ENCODE measurements at regions not wholly inside any gene's neighbourhood (a gene's known extent, or its start where the extent isn't known, plus 50 kb on each side); places are given as distances from the start of the nearest gene placed in this dataset.

DNA sequence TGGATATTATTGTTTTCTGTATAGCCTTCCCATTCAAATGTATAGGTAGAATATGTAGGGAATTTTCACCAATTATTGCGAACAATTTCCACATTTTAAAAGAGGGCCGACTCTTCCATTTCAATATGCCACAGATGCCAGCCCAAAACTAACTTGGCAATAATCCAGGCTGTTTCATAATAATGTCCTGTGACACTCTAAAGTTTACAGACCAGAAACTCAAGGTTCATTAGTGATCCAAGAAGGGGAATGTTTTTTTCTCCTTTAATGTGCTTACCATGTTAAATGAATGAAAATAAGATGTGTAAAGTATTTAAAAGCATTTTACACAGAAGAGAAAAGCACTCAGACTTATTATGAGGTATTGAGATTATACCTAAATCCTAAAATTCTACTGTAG lies 63.0 kb upstream of the FAM3C start:
- TF ChIP-seq POLR2AphosphoS5 (IDR thresholded peaks at IDR 0.05; ENCODE audit: low read depth, low read length) = no peak
- TF ChIP-seq, protein P1, sequence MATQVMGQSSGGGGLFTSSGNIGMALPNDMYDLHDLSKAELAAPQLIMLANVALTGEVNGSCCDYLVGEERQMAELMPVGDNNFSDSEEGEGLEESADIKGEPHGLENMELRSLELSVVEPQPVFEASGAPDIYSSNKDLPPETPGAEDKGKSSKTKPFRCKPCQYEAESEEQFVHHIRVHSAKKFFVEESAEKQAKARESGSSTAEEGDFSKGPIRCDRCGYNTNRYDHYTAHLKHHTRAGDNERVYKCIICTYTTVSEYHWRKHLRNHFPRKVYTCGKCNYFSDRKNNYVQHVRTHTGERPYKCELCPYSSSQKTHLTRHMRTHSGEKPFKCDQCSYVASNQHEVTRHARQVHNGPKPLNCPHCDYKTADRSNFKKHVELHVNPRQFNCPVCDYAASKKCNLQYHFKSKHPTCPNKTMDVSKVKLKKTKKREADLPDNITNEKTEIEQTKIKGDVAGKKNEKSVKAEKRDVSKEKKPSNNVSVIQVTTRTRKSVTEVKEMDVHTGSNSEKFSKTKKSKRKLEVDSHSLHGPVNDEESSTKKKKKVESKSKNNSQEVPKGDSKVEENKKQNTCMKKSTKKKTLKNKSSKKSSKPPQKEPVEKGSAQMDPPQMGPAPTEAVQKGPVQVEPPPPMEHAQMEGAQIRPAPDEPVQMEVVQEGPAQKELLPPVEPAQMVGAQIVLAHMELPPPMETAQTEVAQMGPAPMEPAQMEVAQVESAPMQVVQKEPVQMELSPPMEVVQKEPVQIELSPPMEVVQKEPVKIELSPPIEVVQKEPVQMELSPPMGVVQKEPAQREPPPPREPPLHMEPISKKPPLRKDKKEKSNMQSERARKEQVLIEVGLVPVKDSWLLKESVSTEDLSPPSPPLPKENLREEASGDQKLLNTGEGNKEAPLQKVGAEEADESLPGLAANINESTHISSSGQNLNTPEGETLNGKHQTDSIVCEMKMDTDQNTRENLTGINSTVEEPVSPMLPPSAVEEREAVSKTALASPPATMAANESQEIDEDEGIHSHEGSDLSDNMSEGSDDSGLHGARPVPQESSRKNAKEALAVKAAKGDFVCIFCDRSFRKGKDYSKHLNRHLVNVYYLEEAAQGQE (IDR thresholded peaks at IDR 0.05; ENCODE audit: insufficient read depth in 1 of 2, low read depth in 2 of 2, low read length in 2 of 2) = no peak
- no peak for TF ChIP-seq TAF1 (IDR thresholded peaks at IDR 0.05; ENCODE audit: borderline replicate concordance, insufficient read depth, low read length)
- no peak for TF ChIP-seq SIN3A (IDR thresholded peaks at IDR 0.05; ENCODE audit: borderline replicate concordance, insufficient read depth, low read length)
- TF ChIP-seq FOXP2 (optimal IDR thresholded peaks at IDR 0.05; ENCODE audit: borderline replicate concordance, extremely low read depth, extremely low read length, insufficient read depth) = no peak
